GM12878 (cell line): ENCODE measurements at regions not wholly inside any gene's neighbourhood (a gene's known extent, or its start where the extent isn't known, plus 50 kb on each side); places are given as distances from the start of the nearest gene placed in this dataset.

Source experiments
- ATAC-seq: fragments of 200-7000 bp; cut with Tn5 transposase; 3 replicates; pipeline ENCODE4 v1.9.1; 2020; ENCODE audit warnings: mild to moderate bottlenecking, moderate library complexity
- BruUV-seq: library from RNA; stranded (reverse); fragments of 400-500 nt; replicated peaks from 2 replicates; lab custom pipeline; 2021; lab: Mats Ljungman, UMichigan
- CTCF ChIA-PET: fragments of 300-600 bp; sonication (Branson Sonifier 250); formaldehyde crosslinking; extraction: SDS; loops from one replicate; lab custom pipeline; 2021; ENCODE audit warnings: inconsistent platforms; lab: Yijun Ruan, JAX
- POLR2A ChIA-PET: fragments of 350-600 bp; formaldehyde crosslinking; extraction: SDS; loops from one replicate; lab custom pipeline; 2021; ENCODE audit warnings: inconsistent platforms; lab: Charles Lee
- RAD21 ChIA-PET: fragments of 300-600 bp; sonication (Branson Sonifier 250); formaldehyde crosslinking; loops from one replicate; lab custom pipeline; 2023; ENCODE audit warnings: antibody characterized with exemption; ENCODE audit not compliant: unreplicated experiment; lab: Charles Lee
- SMC1A ChIA-PET: fragments of 300-600 bp; sonication (Branson Sonifier 250); formaldehyde crosslinking; loops from one replicate; lab custom pipeline; 2023; ENCODE audit not compliant: unreplicated experiment, uncharacterized antibody; lab: Charles Lee
- DNase-seq: peaks from one replicate; pipeline ENCODE4 v3.0.0-alpha.2; 2011; ENCODE audit warnings: low read depth, low spot score
- FAIRE-seq: peaks from 3 replicates; lab custom pipeline; 2011; peaks lifted over from hg19 to GRCh38; lab: Jason Lieb, UNC
- H2AFZ ChIP-seq: 2 replicates; pipeline ENCODE4 v1.6.0; 2011; ENCODE audit warnings: low read depth, low read length, control low read depth; ENCODE audit not compliant: control insufficient read depth
- H3K27ac ChIP-seq: 2 replicates; pipeline ENCODE4 v1.5.1; 2011; ENCODE audit warnings: control low read depth; ENCODE audit not compliant: control insufficient read depth, insufficient read depth
- H3K27me3 ChIP-seq, 2 experiments: replicated peaks in 1 of 2; 2 replicates each; pipeline versions ENCODE4 v1.6.0 to v1.6.1; 2011; ENCODE audit warnings: low read length in 1 of 2; ENCODE audit not compliant: control insufficient read depth in 2 of 2, insufficient read depth in 2 of 2
- H3K36me3 ChIP-seq, 2 experiments: 2 replicates each; pipeline ENCODE4 v1.5.1; 2011; ENCODE audit warnings: low read length in 1 of 2; ENCODE audit not compliant: control insufficient read depth in 2 of 2, insufficient read depth in 2 of 2
- H3K4me1 ChIP-seq: 2 replicates; pipeline ENCODE4 v1.6.1; 2011; ENCODE audit warnings: mild to moderate bottlenecking, low read length, moderate library complexity, mixed read lengths; ENCODE audit not compliant: control insufficient read depth, insufficient read depth
- H3K4me2 ChIP-seq: 2 replicates; pipeline ENCODE4 v1.6.0; 2011; ENCODE audit warnings: control low read depth; ENCODE audit not compliant: control insufficient read depth, insufficient read depth
- H3K4me3 ChIP-seq: fragments of 200-600 bp; sonication (generic); 2 replicates; pipeline ENCODE4 v1.5.1; 2016
- H3K79me2 ChIP-seq: 2 replicates; pipeline ENCODE4 v1.6.0; 2011; ENCODE audit warnings: low read length; ENCODE audit not compliant: control insufficient read depth, insufficient read depth
- H3K9ac ChIP-seq: 2 replicates; pipeline ENCODE4 v1.8.0; 2011; ENCODE audit warnings: low read length, control low read depth, mixed read lengths; ENCODE audit not compliant: control insufficient read depth, insufficient read depth
- H3K9me3 ChIP-seq: replicated peaks from 3 replicates; pipeline ENCODE4 v1.5.1; 2011; ENCODE audit warnings: mild to moderate bottlenecking, low read length; ENCODE audit not compliant: control insufficient read depth, insufficient read depth
- H4K20me1 ChIP-seq: 2 replicates; pipeline ENCODE4 v1.6.0; 2011; ENCODE audit not compliant: control insufficient read depth, insufficient read depth
- BRCA1 ChIP-seq: IDR thresholded peaks from 2 replicates; pipeline ENCODE4 v1.6.1; 2011; ENCODE audit warnings: low read depth, low read length, improper control_type of control experiment
- CREM ChIP-seq: IDR thresholded peaks from 2 replicates; pipeline ENCODE4 v1.6.1; 2014; ENCODE audit warnings: antibody characterized with exemption, low read depth
- EGR1 ChIP-seq, 2 experiments: IDR thresholded peaks; 1 replicate in 1 of 2; 2 replicates in 1 of 2; pipeline ENCODE4 v1.6.1; 2011 to 2012; ENCODE audit warnings: low read depth in 2 of 2, low read length in 2 of 2, borderline replicate concordance in 1 of 2, mild to moderate bottlenecking in 1 of 2, moderate library complexity in 1 of 2
- FOXM1 ChIP-seq: IDR thresholded peaks from 2 replicates; pipeline ENCODE4 v1.6.1; 2012; ENCODE audit warnings: low read depth, mild to moderate bottlenecking, inconsistent platforms, low read length, moderate library complexity
- GABPA ChIP-seq: IDR thresholded peaks from 2 replicates; pipeline ENCODE4 v1.6.1; 2014; ENCODE audit warnings: antibody characterized with exemption, low read depth, mild to moderate bottlenecking, inconsistent platforms
- HDAC2 ChIP-seq: fragments of 200-600 bp; sonication (generic); IDR thresholded peaks from 2 replicates; pipeline ENCODE4 v1.6.1; 2017
- MXI1 ChIP-seq: fragments of 150-350 bp; IDR thresholded peaks from 2 replicates; pipeline ENCODE4 v1.6.1; 2011; ENCODE audit warnings: low read depth, mild to moderate bottlenecking, inconsistent platforms, low read length, improper control_type of control experiment
- NR2C2 ChIP-seq: IDR thresholded peaks from 2 replicates; pipeline ENCODE4 v1.6.1; 2011; ENCODE audit warnings: borderline replicate concordance, low read depth; ENCODE audit not compliant: control insufficient read depth, insufficient read length
- NR2F1 ChIP-seq: fragments of 450-650 bp; conservative IDR thresholded peaks from 2 replicates; pipeline ENCODE4 v1.6.1; 2017; ENCODE audit warnings: mild to moderate bottlenecking
- RAD21 ChIP-seq: IDR thresholded peaks from 2 replicates; pipeline ENCODE4 v1.6.1; 2011; ENCODE audit warnings: mild to moderate bottlenecking, low read depth, low read length, moderate library complexity; ENCODE audit not compliant: insufficient read depth
- RFX5 ChIP-seq: IDR thresholded peaks from 2 replicates; pipeline ENCODE4 v1.6.1; 2011; ENCODE audit warnings: low read depth, low read length, improper control_type of control experiment
- SIN3A ChIP-seq: IDR thresholded peaks from 2 replicates; pipeline ENCODE4 v1.6.1; 2012; ENCODE audit warnings: low read depth, low read length, improper control_type of control experiment
- SMAD5 ChIP-seq: IDR thresholded peaks from 2 replicates; pipeline ENCODE4 v1.6.1; 2016; ENCODE audit warnings: antibody characterized with exemption, low read depth
- SMARCA5 ChIP-seq: fragments of 450-650 bp; IDR thresholded peaks from 2 replicates; pipeline ENCODE4 v1.6.1; 2017; ENCODE audit warnings: mild to moderate bottlenecking
- TCF3 ChIP-seq: IDR thresholded peaks from 2 replicates; pipeline ENCODE4 v1.6.1; 2012; ENCODE audit warnings: low read depth, mild to moderate bottlenecking, low read length, borderline replicate concordance; ENCODE audit not compliant: insufficient read depth
- USF2 ChIP-seq: IDR thresholded peaks from 2 replicates; pipeline ENCODE4 v1.6.1; 2011; ENCODE audit warnings: low read depth, low read length, improper control_type of control experiment, borderline replicate concordance
- ZBED1 ChIP-seq: IDR thresholded peaks from 2 replicates; pipeline ENCODE4 v1.6.1; 2016; ENCODE audit warnings: borderline replicate concordance
- WGBS: methylation state at CpG from one replicate; pipeline ENCODE4 v1.1.6; 2016; ENCODE audit warnings: low lambda C conversion rate; ENCODE audit not compliant: insufficient replicate concordance, insufficient coverage; ENCODE audit errors: missing lambda C conversion rate; 5-methylcytosine and 5-hydroxymethylcytosine counted together
- in situ Hi-C: fragments of 300-500 bp; cut with MboI; formaldehyde crosslinking; loops from 9 replicates; pipeline ENCODE4 v1.14.3; 2018; ENCODE audit warnings: mixed read lengths
- intact Hi-C: fragments of 100-400 bp; cut with micrococcal nuclease; formaldehyde crosslinking; loops from one replicate; pipeline ENCODE4 v1.14.2; 2022; ENCODE audit not compliant: unreplicated experiment
- TF ChIP-seq, protein P1 (sequence below): fragments of 450-650 bp; formaldehyde crosslinking; IDR thresholded peaks from 2 replicates; pipeline ENCODE4 v1.4.0; 2020; ENCODE audit warnings: mild to moderate bottlenecking, moderate library complexity
- TF ChIP-seq, protein P2 (sequence below): fragments of 450-650 bp; IDR thresholded peaks from 2 replicates; pipeline ENCODE4 v1.6.1; 2017; ENCODE audit warnings: low read depth, mild to moderate bottlenecking, moderate library complexity

- POLR2A ChIA-PET = no interaction called here
- Histone ChIP-seq H3K27me3 (no peaks in the 10 kb centered on the region), H3K79me2 (no peaks in the 10 kb centered on the region), H3K4me3 (no peak overlapping the region), H3K9me3 (no peaks in the 10 kb centered on the region), H3K9ac (no peak overlapping the region), H2AFZ (no peak overlapping the region), H3K36me3 (no peaks in the 10 kb centered on the region), H3K4me2 (no peak overlapping the region), H4K20me1 (no peaks in the 10 kb centered on the region), H3K27ac (no peak overlapping the region), H3K4me1 (no peaks in the 10 kb centered on the region)
- no peak for FAIRE-seq
- DNase-seq = no peak
- no peak for ATAC-seq
- in situ Hi-C loops (no loop called here), intact Hi-C loops (no loop called here)
- 13% methylated on average over 7 of the region's 7 CpGs for whole genome bisulfite sequencing
- no TSS peak for BruUV-seq
- TF ChIP-seq, protein P1, sequence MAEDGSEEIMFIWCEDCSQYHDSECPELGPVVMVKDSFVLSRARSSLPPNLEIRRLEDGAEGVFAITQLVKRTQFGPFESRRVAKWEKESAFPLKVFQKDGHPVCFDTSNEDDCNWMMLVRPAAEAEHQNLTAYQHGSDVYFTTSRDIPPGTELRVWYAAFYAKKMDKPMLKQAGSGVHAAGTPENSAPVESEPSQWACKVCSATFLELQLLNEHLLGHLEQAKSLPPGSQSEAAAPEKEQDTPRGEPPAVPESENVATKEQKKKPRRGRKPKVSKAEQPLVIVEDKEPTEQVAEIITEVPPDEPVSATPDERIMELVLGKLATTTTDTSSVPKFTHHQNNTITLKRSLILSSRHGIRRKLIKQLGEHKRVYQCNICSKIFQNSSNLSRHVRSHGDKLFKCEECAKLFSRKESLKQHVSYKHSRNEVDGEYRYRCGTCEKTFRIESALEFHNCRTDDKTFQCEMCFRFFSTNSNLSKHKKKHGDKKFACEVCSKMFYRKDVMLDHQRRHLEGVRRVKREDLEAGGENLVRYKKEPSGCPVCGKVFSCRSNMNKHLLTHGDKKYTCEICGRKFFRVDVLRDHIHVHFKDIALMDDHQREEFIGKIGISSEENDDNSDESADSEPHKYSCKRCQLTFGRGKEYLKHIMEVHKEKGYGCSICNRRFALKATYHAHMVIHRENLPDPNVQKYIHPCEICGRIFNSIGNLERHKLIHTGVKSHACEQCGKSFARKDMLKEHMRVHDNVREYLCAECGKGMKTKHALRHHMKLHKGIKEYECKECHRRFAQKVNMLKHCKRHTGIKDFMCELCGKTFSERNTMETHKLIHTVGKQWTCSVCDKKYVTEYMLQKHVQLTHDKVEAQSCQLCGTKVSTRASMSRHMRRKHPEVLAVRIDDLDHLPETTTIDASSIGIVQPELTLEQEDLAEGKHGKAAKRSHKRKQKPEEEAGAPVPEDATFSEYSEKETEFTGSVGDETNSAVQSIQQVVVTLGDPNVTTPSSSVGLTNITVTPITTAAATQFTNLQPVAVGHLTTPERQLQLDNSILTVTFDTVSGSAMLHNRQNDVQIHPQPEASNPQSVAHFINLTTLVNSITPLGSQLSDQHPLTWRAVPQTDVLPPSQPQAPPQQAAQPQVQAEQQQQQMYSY (CRISPR knock-in tag) = no peak
- TF ChIP-seq USF2 (no peak), RFX5 (no peak), CREM (no peak), SMAD5 (no peak), ZBED1 (no peak), NR2F1 (no peak), BRCA1 (no peak), FOXM1 (no peak), TCF3 (no peak), NR2C2 (no peak), SMARCA5 (no peak), EGR1 (IDR thresholded peaks at IDR 0.05; ENCODE audit: borderline replicate concordance in 1 of 2, low read depth in 2 of 2, low read length in 2 of 2) (no peak), RAD21 (no peak), GABPA (no peak), HDAC2 (no peak), SIN3A (no peak), MXI1 (no peak)
- TF ChIP-seq, protein P2, sequence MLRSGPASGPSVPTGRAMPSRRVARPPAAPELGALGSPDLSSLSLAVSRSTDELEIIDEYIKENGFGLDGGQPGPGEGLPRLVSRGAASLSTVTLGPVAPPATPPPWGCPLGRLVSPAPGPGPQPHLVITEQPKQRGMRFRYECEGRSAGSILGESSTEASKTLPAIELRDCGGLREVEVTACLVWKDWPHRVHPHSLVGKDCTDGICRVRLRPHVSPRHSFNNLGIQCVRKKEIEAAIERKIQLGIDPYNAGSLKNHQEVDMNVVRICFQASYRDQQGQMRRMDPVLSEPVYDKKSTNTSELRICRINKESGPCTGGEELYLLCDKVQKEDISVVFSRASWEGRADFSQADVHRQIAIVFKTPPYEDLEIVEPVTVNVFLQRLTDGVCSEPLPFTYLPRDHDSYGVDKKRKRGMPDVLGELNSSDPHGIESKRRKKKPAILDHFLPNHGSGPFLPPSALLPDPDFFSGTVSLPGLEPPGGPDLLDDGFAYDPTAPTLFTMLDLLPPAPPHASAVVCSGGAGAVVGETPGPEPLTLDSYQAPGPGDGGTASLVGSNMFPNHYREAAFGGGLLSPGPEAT = no peak
- CTCF ChIA-PET = no interaction called here
- SMC1A ChIA-PET = no interaction called here
- RAD21 ChIA-PET = no interaction called here
Observed at GRCh38 chr22:27418261-27418660, 383.3 kb downstream of the MN1 start.
